ENCODE measurements at regions not wholly inside any gene's neighbourhood (a gene's known extent, or its start where the extent isn't known, plus 50 kb on each side); places are given as distances from the start of the nearest gene placed in this dataset.

DNA sequence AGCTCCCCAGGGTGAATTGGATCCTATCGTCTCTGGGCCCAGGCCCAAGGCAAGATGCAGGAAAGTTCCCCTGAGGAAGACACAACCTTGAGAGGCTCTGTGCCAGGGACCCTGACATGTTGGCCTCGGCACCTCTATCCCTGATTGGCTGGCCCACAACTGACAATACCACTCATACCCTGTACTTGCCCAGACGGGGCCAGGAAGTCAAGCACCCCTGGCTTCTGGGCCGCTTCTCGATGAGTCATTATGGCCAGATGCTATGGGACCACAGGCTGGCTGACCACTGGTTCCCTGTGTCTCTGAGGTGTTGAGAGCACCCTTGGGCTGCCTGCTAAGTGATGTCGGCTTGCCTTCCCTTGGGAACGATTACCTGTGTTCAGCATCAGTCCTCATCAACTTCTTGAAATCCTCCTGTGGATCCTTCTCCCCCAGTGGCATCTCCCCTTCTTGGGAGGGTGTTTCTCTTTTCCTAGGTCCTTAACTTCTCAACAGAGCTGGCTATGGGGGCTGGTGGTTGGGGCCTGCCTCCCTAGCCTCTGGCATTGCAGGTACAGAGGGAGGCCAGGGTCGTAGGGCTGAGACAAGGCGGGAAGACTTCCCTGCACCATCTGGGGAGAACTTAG, 54.5 kb upstream of the MAMLD1 start:
- TF ChIP-seq NFIC (IDR thresholded peaks at IDR 0.05) (no peak), ZBTB7A (IDR thresholded peaks at IDR 0.05; ENCODE audit: low read depth) (no peak), CEBPB (IDR thresholded peaks at IDR 0.05) (no peak), TAF1 (IDR thresholded peaks at IDR 0.05; ENCODE audit: low read depth) (no peak), RAD21 (IDR thresholded peaks at IDR 0.05; ENCODE audit: low read depth) (no peak), YY1 (IDR thresholded peaks at IDR 0.05; ENCODE audit: low read depth) (no peak), CREB1 (IDR thresholded peaks at IDR 0.05; ENCODE audit: low read depth) (no peak), FOXM1 (IDR thresholded peaks at IDR 0.05; ENCODE audit: borderline replicate concordance, low read depth) (no peak), EGR1 (IDR thresholded peaks at IDR 0.05) (no peak), TEAD4 (IDR thresholded peaks at IDR 0.05) (no peak), TCF12 (IDR thresholded peaks at IDR 0.05; ENCODE audit: low read depth) (no peak), EP300 (IDR thresholded peaks at IDR 0.05; ENCODE audit: borderline replicate concordance) (no peak)
- TF ChIP-seq, protein P1, sequence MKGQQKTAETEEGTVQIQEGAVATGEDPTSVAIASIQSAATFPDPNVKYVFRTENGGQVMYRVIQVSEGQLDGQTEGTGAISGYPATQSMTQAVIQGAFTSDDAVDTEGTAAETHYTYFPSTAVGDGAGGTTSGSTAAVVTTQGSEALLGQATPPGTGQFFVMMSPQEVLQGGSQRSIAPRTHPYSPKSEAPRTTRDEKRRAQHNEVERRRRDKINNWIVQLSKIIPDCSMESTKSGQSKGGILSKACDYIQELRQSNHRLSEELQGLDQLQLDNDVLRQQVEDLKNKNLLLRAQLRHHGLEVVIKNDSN (IDR thresholded peaks at IDR 0.05) = no peak
- TF ChIP-seq, protein P2, sequence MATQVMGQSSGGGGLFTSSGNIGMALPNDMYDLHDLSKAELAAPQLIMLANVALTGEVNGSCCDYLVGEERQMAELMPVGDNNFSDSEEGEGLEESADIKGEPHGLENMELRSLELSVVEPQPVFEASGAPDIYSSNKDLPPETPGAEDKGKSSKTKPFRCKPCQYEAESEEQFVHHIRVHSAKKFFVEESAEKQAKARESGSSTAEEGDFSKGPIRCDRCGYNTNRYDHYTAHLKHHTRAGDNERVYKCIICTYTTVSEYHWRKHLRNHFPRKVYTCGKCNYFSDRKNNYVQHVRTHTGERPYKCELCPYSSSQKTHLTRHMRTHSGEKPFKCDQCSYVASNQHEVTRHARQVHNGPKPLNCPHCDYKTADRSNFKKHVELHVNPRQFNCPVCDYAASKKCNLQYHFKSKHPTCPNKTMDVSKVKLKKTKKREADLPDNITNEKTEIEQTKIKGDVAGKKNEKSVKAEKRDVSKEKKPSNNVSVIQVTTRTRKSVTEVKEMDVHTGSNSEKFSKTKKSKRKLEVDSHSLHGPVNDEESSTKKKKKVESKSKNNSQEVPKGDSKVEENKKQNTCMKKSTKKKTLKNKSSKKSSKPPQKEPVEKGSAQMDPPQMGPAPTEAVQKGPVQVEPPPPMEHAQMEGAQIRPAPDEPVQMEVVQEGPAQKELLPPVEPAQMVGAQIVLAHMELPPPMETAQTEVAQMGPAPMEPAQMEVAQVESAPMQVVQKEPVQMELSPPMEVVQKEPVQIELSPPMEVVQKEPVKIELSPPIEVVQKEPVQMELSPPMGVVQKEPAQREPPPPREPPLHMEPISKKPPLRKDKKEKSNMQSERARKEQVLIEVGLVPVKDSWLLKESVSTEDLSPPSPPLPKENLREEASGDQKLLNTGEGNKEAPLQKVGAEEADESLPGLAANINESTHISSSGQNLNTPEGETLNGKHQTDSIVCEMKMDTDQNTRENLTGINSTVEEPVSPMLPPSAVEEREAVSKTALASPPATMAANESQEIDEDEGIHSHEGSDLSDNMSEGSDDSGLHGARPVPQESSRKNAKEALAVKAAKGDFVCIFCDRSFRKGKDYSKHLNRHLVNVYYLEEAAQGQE (IDR thresholded peaks at IDR 0.05; ENCODE audit: low read depth) = no peak
- TF ChIP-seq, protein P3, sequence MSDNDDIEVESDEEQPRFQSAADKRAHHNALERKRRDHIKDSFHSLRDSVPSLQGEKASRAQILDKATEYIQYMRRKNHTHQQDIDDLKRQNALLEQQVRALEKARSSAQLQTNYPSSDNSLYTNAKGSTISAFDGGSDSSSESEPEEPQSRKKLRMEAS (IDR thresholded peaks at IDR 0.05) = no peak

DNA sequence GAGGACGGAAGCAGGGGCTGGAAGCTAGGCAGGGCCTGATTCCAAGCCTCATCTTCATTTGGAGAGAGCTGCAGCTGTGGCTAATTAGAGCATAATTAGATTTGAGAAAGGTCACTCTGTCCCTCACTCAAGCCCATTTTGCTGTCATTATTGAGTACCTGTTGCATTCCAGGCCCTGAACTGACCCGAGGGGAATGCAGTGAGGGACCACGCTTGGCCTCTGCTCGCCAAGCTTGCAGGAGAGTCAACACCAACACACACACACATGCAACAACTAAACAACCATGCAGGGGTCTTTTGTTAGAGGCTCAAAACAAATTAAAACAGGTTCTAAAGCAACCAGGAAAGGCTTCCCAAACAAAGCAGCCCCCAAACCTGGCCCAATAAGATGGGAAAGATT, 52.7 kb upstream of the MAMLD1 start:
- TF ChIP-seq, protein P3 (IDR thresholded peaks at IDR 0.05) = no peak
- no peak for TF ChIP-seq NFIC (IDR thresholded peaks at IDR 0.05)

DNA sequence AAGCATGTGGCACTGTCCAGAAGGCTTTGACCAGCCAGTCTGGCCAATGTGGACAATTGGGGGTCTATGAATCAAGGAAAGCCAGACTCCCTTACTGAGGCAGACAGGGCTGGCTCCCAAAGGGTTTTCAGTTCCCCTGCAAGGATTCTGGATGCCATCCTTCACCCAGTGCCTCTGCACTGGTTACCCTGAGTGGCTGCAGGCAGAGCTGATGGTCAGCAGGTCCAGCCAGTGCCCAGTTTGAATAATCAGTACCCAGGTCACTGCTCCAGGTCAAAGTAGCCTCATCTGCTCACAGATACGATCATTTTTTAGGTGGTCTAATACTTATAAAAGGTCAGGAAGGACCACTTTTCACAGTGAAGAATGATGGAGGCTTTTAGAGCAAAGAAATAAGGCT, 52.2 kb upstream of the MAMLD1 start:
- TF ChIP-seq TEAD4 (IDR thresholded peaks at IDR 0.05) (no peak), CEBPB (IDR thresholded peaks at IDR 0.05) (no peak), CREB1 (IDR thresholded peaks at IDR 0.05; ENCODE audit: low read depth) (no peak), RAD21 (IDR thresholded peaks at IDR 0.05; ENCODE audit: low read depth) (no peak), FOXM1 (IDR thresholded peaks at IDR 0.05; ENCODE audit: borderline replicate concordance, low read depth) (no peak), ZBTB7A (IDR thresholded peaks at IDR 0.05; ENCODE audit: low read depth) (no peak), TCF12 (IDR thresholded peaks at IDR 0.05; ENCODE audit: low read depth) (no peak), EGR1 (IDR thresholded peaks at IDR 0.05) (no peak), EP300 (IDR thresholded peaks at IDR 0.05; ENCODE audit: borderline replicate concordance) (no peak)
- TF ChIP-seq, protein P1 (IDR thresholded peaks at IDR 0.05) = no peak

DNA sequence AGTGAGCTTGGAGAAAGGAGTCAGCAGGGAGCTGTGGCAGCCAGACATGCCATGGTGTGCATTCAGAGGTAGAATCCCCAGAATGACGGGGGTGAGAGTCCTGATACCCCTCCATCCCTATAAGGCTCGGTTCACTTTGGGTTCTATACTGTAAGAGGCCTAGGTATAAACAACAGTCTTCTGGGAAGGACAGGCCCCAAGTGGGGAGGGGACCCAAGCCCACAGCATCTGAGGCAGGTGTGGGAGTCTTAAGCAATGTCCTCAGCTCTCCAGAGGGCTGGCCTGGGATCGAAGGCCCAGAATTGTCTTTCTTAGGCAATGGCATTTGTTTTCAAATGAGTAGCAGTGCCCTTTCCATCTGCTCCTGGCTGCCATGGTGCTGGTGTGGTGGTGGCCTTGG, 50.2 kb upstream of the MAMLD1 start:
- TF ChIP-seq TCF12 (IDR thresholded peaks at IDR 0.05; ENCODE audit: low read depth) = no peak
- no peak for TF ChIP-seq CREB1 (IDR thresholded peaks at IDR 0.05; ENCODE audit: low read depth)
- TF ChIP-seq, protein P3 (IDR thresholded peaks at IDR 0.05) = no peak
- TF ChIP-seq TAF1 (IDR thresholded peaks at IDR 0.05; ENCODE audit: low read depth) = no peak
- no peak for TF ChIP-seq RAD21 (IDR thresholded peaks at IDR 0.05; ENCODE audit: low read depth)
- TF ChIP-seq CEBPB (IDR thresholded peaks at IDR 0.05) = no peak
- no peak for TF ChIP-seq EP300 (IDR thresholded peaks at IDR 0.05; ENCODE audit: borderline replicate concordance)
- no peak for TF ChIP-seq YY1 (IDR thresholded peaks at IDR 0.05; ENCODE audit: low read depth)
- no peak for TF ChIP-seq FOXM1 (IDR thresholded peaks at IDR 0.05; ENCODE audit: borderline replicate concordance, low read depth)
- TF ChIP-seq EGR1 (IDR thresholded peaks at IDR 0.05) = no peak

All from Ishikawa (cell line).